HG03135 (cell line): ENCODE measurements at regions not wholly inside any gene's neighbourhood (a gene's known extent, or its start where the extent isn't known, plus 50 kb on each side); places are given as distances from the start of the nearest gene placed in this dataset.

Experiments
- ATAC-seq: cut with Tn5 transposase; IDR thresholded peaks from one replicate; pipeline ENCODE4 v1.9.1; 2021; ENCODE audit warnings: mild to moderate bottlenecking, moderate library complexity; ENCODE audit not compliant: unreplicated experiment

DNA sequence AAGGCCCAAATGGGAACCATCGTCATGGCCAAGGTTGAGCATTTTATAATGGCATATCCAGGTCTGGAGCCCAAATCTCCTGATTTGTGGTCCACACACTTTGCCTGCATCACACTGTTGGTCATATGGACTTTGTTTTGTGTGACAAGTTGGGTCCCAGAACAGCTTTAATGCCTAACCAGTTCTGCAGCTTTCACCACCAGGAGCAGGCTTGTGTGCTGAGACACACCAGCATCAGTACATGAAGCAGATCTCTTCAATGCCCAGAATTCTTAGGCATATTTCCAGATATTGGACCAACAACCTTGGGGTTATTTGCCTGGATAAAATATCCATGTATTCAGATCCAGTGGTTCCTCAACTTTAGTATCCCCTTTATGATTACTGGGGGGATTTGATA lies 371.3 kb downstream of the FBXW7 start:
- ATAC-seq, result no peak

DNA sequence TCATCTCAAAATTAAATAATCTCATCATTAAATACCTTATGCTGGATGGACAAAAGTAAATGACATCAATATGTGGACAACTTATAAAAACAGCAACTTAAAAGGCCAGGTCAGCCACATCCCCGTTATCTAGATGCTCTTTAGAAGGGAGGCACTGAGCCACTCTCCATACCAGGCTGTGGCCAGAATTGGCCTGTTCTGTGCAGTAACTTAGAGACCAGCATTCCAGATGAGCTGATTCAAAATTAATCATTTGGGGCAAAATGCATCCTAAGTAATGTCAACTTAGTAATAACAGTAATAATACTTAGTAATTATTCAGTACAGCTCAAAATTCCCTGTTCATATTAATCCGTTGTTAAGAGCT lies 373.6 kb downstream of the FBXW7 start:
- ATAC-seq, result no peak

DNA sequence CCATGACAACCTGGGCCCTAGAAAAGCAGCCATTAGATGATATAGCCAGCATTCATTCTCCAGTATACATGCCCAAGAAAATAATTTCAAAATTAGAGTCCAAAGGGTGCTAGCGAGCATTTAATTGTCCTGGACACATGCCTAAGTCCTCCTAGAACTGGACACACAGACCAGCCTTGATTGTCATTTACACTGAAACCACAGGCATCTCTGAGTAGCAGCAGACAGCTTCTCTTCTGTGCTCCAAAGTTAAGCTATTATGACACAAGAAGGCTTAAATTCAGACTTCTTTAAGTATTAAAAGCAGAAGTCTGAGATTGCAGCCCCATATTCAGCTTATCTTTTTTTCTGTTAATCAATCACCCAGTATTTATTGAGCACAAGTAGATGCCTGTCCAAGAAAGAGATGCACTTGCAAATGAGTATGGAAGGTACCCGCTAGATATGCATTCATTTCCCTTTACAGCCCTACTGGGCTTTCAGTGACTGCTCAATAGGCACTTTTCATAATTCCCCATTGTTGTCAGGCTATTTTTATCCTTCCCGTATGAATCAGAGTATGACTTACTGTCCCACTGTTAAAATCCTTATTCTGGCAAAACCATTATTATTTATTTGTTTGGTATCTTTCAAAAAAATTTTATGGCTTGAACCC lies 374.1 kb downstream of the FBXW7 start:
- ATAC-seq, result no peak

DNA sequence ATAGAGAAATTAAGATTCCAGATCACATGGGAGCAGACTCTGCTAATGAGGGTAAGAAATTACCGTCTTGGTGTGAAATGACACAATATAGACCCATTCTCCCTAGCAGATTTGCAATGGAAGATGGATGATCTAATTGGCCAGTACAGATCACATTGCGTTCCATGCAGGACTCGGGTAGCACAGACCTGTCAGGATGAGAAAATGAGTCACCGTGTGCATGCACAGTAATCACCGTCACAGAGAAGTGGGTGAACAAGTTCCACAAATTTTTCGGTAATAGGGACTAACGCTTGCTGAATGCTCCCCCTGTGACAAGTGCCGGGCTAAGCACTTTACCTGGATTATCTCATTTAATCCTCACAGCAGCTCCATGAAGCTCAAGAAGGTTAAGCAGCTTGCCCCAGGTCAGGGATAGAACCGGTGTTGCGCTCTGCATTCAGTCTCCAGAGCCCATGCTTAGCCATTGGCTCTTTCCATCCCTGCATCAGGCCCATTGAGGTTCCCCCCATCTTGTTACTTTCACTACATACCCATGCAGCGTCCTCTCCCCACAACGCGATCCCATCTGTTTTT lies 375.6 kb downstream of the FBXW7 start:
- no peak for ATAC-seq

DNA sequence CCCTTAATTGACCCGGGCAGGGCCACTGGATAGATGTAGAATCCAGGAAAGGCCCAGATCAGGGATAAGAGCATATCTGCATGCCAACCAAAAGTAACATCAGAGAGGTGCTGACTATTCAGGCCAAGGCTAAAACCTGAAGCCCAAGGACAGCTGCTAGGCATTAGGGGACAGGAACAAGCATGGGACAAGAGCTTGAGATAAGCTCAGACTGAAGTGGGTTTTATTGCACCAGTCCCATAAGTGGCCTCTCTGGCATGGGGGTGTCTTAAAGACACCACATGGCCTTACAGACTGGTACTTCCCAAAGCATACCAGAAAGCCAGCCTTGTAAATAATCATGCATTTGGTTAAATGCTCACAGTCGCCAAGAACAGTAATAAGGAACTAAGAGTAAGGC lies 376.1 kb downstream of the FBXW7 start:
- no peak for ATAC-seq

DNA sequence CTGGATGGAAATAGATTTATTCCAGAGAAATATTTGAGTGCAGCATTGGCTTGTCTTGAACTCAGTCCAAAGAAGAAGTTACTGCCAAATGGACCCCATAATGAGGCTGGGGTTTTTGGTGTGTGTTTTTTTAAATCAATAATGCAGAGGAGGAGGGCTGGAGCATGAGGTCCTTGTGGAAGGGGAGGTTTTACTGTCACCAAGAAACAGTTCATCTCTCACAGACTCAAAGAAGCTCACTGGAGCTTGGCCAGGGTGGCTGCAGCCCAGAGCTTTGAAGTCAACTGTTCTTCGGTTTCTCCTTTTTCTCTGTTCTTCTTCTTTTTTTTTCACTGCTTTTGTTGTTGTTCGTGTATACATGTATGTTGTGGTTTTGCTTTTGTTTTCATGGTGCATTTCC lies 377.7 kb downstream of the FBXW7 start:
- no peak for ATAC-seq

DNA sequence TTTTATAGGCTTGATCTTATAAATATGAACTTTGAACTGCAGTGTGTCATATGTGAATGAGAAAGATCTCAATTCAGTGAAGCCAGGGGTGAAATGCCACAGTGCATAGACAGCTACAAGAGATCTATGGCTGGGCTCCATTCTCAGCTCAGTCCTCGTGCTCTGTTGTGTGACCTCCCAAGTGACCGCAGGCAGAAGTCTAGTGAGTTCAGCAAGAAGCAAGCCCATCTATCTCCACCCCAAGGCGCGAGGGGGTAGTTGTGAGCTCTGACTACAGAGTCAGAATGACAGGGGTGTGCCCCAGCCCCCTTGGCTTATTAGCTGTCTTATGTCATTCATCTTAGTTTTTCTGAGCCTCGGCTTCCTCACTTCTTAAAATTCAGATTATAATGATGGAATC lies 378.3 kb downstream of the FBXW7 start:
- no peak for ATAC-seq

DNA sequence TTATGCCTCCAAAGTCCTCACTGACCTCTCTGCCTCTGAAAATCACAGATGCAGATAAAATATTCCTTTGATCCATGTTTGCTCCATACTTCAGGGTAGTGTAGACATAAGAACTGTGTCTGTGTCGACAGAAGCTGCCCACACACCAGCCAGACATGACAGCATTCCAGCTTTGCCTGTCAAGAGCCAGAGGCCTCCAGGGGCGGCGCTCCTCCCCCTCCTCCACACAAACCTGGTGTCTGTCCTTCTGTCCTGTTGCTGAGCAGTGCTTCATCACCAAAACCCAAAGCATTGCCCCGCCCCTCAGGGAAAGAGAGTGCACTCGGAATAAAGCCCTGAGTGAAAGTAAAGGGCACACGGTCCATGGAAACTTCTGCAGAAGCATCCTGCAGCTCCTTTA lies 379.4 kb downstream of the FBXW7 start:
- ATAC-seq, result no peak

DNA sequence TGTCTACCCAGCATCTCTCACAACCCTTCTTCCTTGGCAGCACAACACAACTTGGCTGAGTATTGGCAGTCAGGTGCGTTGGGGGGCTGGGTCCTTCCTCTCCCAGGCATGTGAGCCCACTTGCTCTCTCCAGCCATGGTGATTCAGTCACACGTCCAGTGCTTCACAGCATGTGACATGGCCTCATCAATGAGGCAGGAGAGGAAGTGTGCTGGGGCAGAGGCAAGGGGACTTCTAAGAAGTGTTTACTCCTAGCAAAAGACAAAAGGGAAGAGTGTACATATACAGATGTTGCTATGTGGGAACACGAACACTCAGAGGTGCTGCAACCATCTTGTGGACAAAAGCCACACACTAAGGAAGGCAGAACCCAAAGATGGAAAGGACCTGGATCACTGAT lies 380.8 kb downstream of the FBXW7 start:
- no peak for ATAC-seq

DNA sequence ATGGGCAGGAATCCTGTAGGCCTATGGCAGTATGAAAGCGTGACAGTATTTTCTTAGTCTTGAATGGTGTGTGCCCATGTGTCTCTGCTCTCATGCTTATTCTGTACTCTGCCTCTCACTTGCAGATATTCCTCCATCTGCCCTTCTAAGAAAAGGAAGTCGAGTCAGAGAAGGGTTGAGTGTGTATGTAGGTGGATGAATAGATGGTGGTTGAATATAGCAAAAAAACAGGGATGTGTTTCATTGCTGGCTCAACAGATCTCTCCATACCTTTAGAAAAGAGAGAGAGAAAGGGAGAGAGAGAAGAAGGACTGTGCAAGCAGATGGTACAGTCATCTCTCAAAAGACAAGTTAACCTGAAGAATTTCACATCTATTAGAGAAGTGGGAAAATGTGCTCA lies 381.5 kb downstream of the FBXW7 start:
- ATAC-seq, result no peak

DNA sequence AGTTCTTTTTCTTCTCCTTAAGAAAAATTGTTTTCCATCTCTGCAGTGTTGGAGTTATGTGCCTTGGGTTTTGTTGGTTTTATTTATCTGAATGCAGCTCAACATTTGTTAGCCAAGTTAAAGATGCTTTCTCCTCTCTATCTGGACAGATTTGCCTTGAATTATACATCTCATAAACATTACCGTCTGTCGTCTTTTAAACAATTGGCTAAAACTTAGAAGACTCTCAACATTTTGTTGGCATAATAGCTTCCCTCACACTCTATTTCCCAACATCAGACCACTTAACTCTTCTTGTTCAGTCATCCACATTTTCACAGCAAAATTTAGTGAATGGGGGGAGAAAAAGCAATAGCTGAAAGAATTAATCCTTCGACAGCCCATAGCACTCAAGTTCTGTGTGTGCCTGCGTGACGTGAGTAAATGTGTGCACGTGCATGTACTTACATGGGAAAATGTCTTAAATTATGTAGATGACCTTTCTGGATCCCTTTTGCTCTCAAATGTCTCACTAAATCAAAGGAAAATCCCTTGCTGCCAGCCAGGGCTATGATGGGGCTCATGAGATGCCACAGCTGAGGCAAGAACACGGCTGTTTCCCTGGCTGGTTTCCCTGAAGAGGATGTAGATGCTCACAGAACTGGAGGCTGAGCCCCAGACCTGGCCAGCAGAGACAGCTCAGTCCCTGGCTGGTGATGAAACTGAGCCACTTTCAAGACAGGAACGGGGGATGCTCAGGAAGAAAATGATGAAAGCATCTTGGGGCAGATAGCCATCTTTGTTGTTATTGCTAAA lies 382.2 kb downstream of the FBXW7 start:
- ATAC-seq, result no peak

DNA sequence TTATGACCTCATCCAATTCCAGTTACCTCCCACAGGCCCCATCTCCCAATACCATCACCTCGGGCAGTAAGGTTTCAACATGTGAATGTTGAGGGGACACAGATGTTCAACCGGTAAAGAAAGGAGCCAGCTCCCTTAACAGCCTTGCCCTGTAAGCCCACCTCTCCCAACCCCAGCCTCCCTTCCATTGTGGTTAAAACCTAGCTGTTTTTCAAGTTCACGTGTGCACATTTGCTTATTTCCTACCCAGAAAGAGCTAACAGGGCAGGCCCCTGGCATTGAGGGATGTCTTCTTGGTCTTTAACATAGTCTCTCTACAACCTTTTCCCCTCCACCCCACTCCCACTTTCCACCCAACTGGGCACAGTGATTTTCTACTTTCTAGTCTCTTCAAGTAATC lies 385.7 kb downstream of the FBXW7 start:
- no peak for ATAC-seq

DNA sequence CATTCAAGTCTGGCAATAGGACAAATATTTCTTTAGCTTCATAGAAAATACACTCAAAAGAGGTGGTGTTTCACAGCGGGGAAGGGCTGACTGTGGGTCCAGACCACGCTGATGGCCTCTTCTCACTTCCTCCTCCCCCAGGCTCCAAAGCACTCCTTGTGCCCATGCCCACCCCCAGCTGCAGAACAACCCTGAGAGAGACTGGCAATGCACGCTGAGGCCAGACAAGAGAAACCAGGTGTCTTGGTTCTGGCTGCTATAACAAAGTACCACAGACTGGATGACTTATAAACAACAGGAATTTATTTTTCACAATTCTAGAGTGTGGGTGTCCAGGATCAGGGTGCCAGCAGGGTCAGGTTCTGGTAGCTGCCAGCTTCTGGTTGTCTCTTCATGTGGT lies 386.1 kb downstream of the FBXW7 start:
- ATAC-seq, result no peak

DNA sequence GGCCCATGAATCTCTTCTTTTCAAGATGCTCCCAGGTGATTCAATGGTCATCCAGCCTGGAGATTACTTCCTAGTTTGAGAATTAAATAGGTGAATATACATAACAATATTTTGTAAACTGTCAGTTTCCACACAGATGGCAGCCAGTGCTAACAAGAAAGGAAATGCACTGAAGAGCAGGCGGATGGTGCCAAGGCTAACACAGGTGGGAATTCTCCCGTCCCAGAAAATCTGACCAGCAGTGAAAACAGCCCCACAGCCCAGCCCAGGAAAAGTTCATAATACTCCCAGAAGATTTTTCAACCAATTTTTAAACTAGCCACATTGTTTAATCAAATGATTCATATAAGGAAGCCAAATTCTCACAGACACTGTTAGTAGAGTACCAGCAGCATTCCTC lies 387.2 kb upstream of the GATB start:
- ATAC-seq, result no peak

DNA sequence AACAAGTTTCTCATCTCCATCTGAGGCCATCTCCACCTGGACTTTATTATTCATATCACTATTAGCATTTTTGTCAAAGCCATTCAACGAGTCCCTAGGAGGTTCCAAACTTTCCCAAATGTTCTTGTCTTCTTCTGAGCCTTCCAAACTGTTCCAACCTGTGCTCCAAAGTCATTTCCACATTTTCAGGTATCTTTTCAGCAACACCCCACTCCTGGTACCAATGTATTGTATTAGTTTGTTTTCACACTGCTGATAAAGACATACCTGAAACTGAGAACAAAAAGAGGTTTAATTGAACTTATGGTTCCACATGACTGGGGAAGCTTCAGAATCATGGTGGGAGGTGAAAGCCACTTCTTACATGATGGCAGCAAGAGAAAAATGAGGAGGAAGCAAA lies 385.4 kb upstream of the GATB start:
- ATAC-seq, result no peak

DNA sequence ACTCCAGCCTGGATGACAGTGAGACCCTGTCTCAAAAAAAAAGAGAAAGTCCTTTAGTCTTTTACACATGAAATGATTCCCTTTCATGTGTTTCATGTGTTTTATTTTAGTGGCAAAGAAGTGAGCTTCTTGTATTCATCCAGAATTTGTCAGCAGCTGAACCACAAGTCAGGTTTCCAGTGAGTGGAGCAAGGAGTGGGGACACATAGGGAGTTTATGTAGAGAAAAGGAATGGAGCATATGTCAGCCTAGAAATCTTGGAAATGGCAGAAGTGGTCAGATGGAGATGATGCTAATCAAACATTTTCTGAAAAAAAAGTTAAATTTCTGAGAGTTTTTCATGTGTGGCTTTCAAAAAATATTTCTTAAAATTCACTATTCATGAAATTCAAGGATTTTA lies 383.0 kb upstream of the GATB start:
- no peak for ATAC-seq

DNA sequence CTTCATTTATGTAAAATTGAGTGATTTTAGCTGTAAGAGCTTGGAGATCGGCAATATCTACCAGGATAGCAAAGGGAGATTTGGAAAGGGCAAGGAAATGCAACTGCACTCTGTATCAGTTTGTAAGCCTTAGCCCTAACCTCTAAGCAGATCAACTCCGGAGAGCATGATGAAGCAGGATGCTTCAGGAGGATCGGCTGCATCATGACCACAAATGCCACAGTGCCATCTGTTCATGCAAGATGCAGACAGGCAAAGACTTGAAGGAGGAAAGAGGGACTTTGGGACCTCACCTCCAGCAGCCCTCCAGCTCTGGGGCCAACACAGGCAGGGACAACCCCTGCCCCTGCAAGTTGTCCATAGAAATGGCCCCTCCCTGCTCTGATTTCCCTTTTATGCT lies 377.6 kb upstream of the GATB start:
- no peak for ATAC-seq

DNA sequence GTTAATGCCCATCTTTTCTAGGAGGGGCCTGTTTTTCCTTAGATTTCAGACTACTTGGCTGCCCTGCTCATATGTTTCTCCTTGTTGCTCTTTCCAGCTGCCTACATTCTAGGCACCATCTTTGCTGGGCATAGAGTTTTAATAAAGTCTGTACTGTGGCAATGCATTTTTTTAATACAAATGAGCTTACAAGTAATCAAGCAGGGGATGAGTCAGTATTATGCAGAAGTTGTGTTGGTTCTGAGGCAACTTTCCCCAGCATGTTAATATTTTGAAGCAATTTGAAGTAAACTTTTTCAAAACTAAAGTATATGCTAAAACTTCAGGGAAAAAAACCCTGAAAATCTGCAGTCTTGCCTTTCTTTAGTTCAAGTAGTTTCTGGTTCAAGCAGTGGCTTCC lies 372.0 kb upstream of the GATB start:
- no peak for ATAC-seq

DNA sequence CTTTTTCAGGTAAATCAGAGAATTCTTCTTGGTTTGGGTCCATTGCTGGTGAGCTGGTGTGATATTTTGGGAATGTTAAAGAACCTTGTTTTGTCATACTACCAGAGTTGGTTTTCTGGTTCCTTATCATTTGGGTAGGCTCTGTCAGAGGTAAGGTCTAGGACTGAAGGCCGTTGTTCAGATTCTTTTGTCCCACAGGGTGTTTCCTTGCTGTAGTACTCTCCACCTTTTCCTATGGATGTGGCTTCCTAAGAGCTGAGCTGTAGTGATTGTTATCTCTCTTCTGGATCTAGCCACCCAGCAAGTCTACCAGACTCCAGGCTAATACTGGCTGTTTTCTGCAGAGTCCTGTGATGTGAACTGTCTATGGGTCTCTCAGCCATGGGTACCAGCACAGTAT lies 367.5 kb upstream of the GATB start:
- no peak for ATAC-seq

DNA sequence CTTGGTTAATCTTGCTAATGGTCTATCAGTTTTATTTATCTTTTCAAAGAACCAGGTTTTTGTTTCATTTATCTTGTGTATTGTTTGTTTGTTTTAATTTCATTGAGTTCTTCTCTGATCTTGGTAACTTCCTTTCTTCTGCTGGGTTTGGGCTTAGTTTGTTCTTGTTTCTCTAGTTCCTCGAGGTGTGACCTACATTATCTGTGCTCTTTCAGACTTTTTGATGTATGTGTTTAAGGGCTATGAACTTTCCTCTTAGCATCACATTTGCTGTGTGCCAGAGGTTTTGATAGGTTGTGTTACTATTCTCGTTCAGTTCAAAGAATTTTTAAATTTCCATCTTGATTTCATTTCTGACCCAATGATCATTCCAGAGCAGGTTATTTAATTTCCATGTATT lies 365.4 kb upstream of the GATB start:
- no peak for ATAC-seq

DNA sequence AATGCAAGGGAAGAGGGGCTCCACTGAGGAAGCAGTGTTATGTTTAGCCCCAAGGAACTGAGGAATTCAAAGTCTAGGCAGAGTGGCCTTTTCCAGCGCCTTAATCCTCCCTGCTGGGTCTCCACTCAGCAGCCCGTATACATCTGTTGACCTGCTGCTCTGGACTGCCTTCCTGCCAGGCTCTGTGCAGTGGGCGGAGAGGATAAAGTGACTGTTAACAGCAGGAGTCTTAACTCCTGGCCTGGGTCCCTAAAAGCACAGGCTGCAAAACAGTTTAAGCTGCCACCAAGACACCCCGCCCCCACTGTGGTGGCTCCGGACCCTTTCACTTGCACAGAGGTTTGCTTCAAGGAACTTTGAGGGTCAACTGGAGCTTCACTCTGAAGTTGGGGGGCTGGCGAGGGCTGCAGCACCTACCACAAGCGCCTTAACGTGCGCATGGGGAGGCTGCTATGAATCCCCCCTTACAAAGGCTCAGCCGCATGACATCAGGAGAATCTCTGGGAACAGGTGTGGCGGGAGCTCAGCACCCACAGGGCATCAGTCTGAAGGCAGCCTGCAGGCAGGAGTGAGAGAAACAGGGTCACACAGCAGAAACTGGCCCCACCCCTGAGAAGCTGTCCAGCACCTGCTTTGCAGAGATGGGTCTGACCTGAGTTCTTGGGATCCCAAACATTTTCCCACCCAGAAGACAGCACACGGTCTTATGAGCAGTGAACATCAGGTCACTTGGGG lies 358.2 kb upstream of the GATB start:
- ATAC-seq, result no peak

DNA sequence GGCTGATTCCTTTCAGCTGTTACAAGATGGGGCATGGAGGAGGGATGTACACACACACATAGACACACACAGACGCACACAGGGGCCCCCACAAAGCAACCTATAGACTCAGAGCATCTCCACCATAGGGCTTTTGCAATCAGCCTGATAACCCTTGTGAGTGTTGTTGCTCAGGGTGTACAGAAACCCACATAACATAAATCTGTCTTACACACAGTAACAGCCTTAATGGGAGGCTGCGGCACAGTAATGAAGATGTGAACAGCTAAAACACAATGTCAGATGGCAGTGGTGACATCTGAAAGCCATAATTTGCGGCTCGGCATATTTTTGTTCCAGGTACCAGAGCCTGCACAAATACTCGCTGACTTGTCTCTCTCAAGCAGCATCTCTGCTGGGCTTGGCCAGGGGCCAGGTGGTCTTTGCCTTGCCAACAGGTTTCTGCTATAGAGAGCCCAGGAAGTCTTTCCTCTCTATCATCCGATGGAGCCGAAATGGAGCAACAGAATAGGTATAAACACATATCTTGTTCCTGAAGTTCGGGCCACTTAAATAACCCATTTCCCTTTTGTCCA lies 357.2 kb upstream of the GATB start:
- no peak for ATAC-seq
